OCI-LY7 (cell line): ENCODE measurements at regions not wholly inside any gene's neighbourhood (a gene's known extent, or its start where the extent isn't known, plus 50 kb on each side); places are given as distances from the start of the nearest gene placed in this dataset.
"Not testable (repeated sequence)": the region's sequence is repeated elsewhere in the genome, so short reads cannot be mapped to it uniquely, and the experiment has no call there.

Source experiments
- BruUV-seq: library from RNA; stranded (reverse); fragments of 400-500 nt; replicated peaks from 2 replicates; lab custom pipeline; 2021; lab: Mats Ljungman, UMichigan
- CTCF ChIA-PET: fragments of 300-600 bp; sonication (Branson Sonifier 250); formaldehyde crosslinking; loops from one replicate; lab custom pipeline; 2022; ENCODE audit warnings: antibody characterized with exemption; ENCODE audit not compliant: unreplicated experiment; lab: Charles Lee
- POLR2A ChIA-PET: fragments of 300-600 bp; sonication (Branson Sonifier 250); formaldehyde crosslinking; loops from one replicate; lab custom pipeline; 2022; ENCODE audit warnings: antibody characterized with exemption; lab: Charles Lee
- DNase-seq: peaks from one replicate; pipeline ENCODE4 v3.0.0-alpha.2; 2015; ENCODE audit warnings: low spot score
- H2AFZ ChIP-seq: fragments of 200-600 bp; sonication (generic), shearing (Covaris generic); 2 replicates; pipeline ENCODE4 v1.6.1; 2014; ENCODE audit warnings: mild to moderate bottlenecking, antibody characterized with exemption, low read length, moderate library complexity
- H3K27ac ChIP-seq: fragments of 200-600 bp; sonication (generic); 2 replicates; pipeline ENCODE4 v1.5.1; 2014; ENCODE audit warnings: mixed run types, low read depth, mild to moderate bottlenecking, moderate library complexity, low read length, inconsistent platforms; ENCODE audit not compliant: poor library complexity, severe bottlenecking
- H3K36me3 ChIP-seq: fragments of 200-600 bp; sonication (generic); 2 replicates; pipeline ENCODE4 v1.6.1; 2014; ENCODE audit warnings: mild to moderate bottlenecking, antibody characterized with exemption, low read length, moderate library complexity, mixed read lengths; ENCODE audit not compliant: insufficient read depth
- H3K4me1 ChIP-seq: fragments of 200-600 bp; sonication (generic); 2 replicates; pipeline ENCODE4 v1.5.1; 2014; ENCODE audit warnings: mild to moderate bottlenecking, low read length; ENCODE audit not compliant: insufficient read depth, poor library complexity, severe bottlenecking
- H3K4me2 ChIP-seq: fragments of 200-600 bp; sonication (generic); 2 replicates; pipeline ENCODE4 v1.6.1; 2014; ENCODE audit warnings: mild to moderate bottlenecking, low read length
- H3K4me3 ChIP-seq: fragments of 200-600 bp; sonication (generic); 2 replicates; pipeline ENCODE4 v1.5.1; 2014; ENCODE audit warnings: mild to moderate bottlenecking, low read depth, low read length; ENCODE audit not compliant: poor library complexity, severe bottlenecking
- H3K79me2 ChIP-seq: fragments of 200-600 bp; sonication (generic); 2 replicates; pipeline ENCODE4 v1.6.1; 2016; ENCODE audit warnings: low read depth, mild to moderate bottlenecking, low read length, moderate library complexity, mixed read lengths; ENCODE audit not compliant: insufficient read depth
- H3K9me2 ChIP-seq: fragments of 200-600 bp; sonication (generic); 2 replicates; pipeline ENCODE4 v1.6.1; 2016; ENCODE audit warnings: mild to moderate bottlenecking, low read length, mixed read lengths; ENCODE audit not compliant: insufficient read depth
- H3K9me3 ChIP-seq: fragments of 200-600 bp; sonication (generic); 2 replicates; pipeline ENCODE4 v1.6.1; 2014; ENCODE audit warnings: mild to moderate bottlenecking, mixed run types, low read length, mixed read lengths
- H4K20me1 ChIP-seq: fragments of 200-600 bp; sonication (generic); 2 replicates; pipeline ENCODE4 v1.6.1; 2014; ENCODE audit warnings: mild to moderate bottlenecking, antibody characterized with exemption, low read length, moderate library complexity, mixed read lengths; ENCODE audit not compliant: insufficient read depth
- CTCF ChIP-seq: fragments of 200-600 bp; sonication (generic); conservative IDR thresholded peaks from 2 replicates; pipeline ENCODE4 v1.5.1; 2014; ENCODE audit warnings: mild to moderate bottlenecking, antibody characterized with exemption, low read length, moderate library complexity, mixed read lengths
- EZH2phosphoT487 ChIP-seq: fragments of 200-600 bp; sonication (generic); IDR thresholded peaks from 2 replicates; pipeline ENCODE4 v1.6.1; 2018; ENCODE audit warnings: low read depth, borderline replicate concordance, mild to moderate bottlenecking, mixed run types, antibody characterized with exemption, low read length, moderate library complexity, mixed read lengths
- intact Hi-C: fragments of 100-400 bp; cut with micrococcal nuclease; formaldehyde crosslinking; loops from one replicate; pipeline ENCODE4 v1.10.0; 2022; ENCODE audit not compliant: unreplicated experiment

- no peak for DNase-seq
- Histone ChIP-seq H3K9me2 (no peaks in the 10 kb centered on the region; the same call in 1 of the 2 replicates), H3K79me2 (no peaks in the 10 kb centered on the region), H3K9me3 (no peaks in the 10 kb centered on the region), H2AFZ (no peak overlapping the region), H4K20me1 (no peaks in the 10 kb centered on the region), H3K4me3 (no peak overlapping the region), H3K4me1 (no peaks in the 10 kb centered on the region), H3K27ac (no peak overlapping the region), H3K4me2 (no peak overlapping the region), H3K36me3 (no peaks in the 10 kb centered on the region)
- TF ChIP-seq EZH2phosphoT487 (no peak), CTCF (no peak)
- intact Hi-C loops: no loop called here
- CTCF ChIA-PET: no interaction called here
- BruUV-seq: no TSS peak
- POLR2A ChIA-PET: no interaction called here
Measured at GRCh38 chr15:81889485-81889881, 156.3 kb downstream of the MEX3B start.

- no peak for DNase-seq
- no peak for TF ChIP-seq CTCF
- TF ChIP-seq EZH2phosphoT487: no peak
- Histone ChIP-seq H3K36me3 (no peaks in the 10 kb centered on the region), H3K4me2 (no peak overlapping the region), H3K79me2 (no peaks in the 10 kb centered on the region), H3K4me3 (no peak overlapping the region), H4K20me1 (no peaks in the 10 kb centered on the region), H2AFZ (no peak overlapping the region), H3K4me1 (no peaks in the 10 kb centered on the region), H3K27ac (no peak overlapping the region), H3K9me3 (no peaks in the 10 kb centered on the region), H3K9me2 (no peaks in the 10 kb centered on the region; the same call in 1 of the 2 replicates)
- ChIA-PET POLR2A (interaction anchor here (0.6 kb wide), 1 partner anchor 367 kb away, joined by 3 read pairs; no protein-coding TSS in a partner anchor), CTCF (no interaction called here)
- no TSS peak for BruUV-seq
- intact Hi-C loops: no loop called here
Measured at GRCh38 chr15:81888748-81889484, 156.9 kb downstream of the MEX3B start.

DNA sequence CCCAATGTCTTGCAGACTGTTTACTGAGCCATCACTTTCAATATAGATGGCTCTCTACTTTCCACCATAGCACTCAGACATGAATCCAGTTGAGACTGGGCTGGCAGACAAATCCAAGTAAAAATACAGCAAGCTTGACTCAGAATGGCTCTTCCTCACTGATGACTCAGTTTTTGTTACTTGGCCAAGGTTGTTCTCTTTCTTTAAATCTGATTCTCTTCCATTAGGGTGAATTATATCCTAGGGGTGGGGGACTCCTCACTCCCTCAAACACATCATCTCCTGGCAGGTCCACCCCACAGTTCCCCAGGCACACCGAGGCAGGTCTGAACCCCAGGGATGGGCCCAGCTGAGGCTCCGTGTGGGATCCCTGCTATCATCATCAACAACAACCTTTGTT is 157.9 kb downstream of the MEX3B start:
- Histone ChIP-seq H3K36me3 (no peaks in the 10 kb centered on the region), H3K4me1 (no peaks in the 10 kb centered on the region), H4K20me1 (no peaks in the 10 kb centered on the region), H3K9me2 (no peaks in the 10 kb centered on the region; the same call in 1 of the 2 replicates), H3K9me3 (no peaks in the 10 kb centered on the region), H3K79me2 (no peaks in the 10 kb centered on the region), H2AFZ (no peak overlapping the region), H3K27ac (no peak overlapping the region), H3K4me2 (no peak overlapping the region), H3K4me3 (no peak overlapping the region)
- DNase-seq: no peak
- TF ChIP-seq CTCF: no peak
- no peak for TF ChIP-seq EZH2phosphoT487
- intact Hi-C loops: no loop called here
- ChIA-PET CTCF (no interaction called here), POLR2A (no interaction called here)
- BruUV-seq: no TSS peak

- H3K4me3 ChIP-seq, H4K20me1 ChIP-seq, H3K27ac ChIP-seq, H3K9me2 ChIP-seq, H3K9me3 ChIP-seq, H3K79me2 ChIP-seq, DNase-seq, H3K4me1 ChIP-seq, H3K36me3 ChIP-seq, H3K4me2 ChIP-seq, intact Hi-C loops, H2AFZ ChIP-seq, CTCF ChIA-PET, POLR2A ChIA-PET, BruUV-seq: not testable (repeated sequence)
Measured at GRCh38 chr15:81887188-81887587, 158.6 kb downstream of the MEX3B start.
